ENCODE measurements at regions not wholly inside any gene's neighbourhood (a gene's known extent, or its start where the extent isn't known, plus 50 kb on each side); places are given as distances from the start of the nearest gene placed in this dataset.

DNA sequence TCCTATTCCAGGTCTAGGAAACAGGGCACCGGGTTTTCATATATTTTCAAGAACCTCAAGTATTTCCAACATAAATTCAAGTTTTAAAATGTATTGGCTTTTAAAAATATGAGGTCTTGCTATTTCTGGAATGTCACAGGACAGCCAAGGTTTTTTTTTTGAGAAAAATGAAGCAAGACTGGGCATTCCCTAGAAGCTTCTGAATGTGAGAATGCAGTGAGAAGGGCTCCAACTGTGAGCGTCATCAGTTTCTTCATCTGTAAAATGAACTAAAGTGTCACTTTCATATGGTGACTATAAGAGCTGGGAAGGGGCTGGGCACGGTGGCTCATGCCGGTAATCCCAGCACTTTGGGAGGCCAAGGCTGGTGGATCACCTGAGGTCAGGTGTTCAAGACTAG is 455.8 kb upstream of the MAF start:
- no peaks in the 10 kb centered on the region for H3K27me3 ChIP-seq (ENCODE audit: insufficient read depth, low read length)
- H3K36me3 ChIP-seq (ENCODE audit: control insufficient read depth in 1 of 2, insufficient read depth in 2 of 2, low read length in 2 of 2): no peaks in the 10 kb centered on the region
- no peak overlapping the region for H2AFZ ChIP-seq (ENCODE audit: insufficient read depth, low read length, poor library complexity)
- H4K91ac ChIP-seq (ENCODE audit: low read depth, low read length): no peak overlapping the region
- H4K12ac ChIP-seq (ENCODE audit: low read depth, low read length): no peak overlapping the region
- H3K4ac ChIP-seq (ENCODE audit: low read depth, low read length): no peak overlapping the region
- no peak overlapping the region for H3K4me2 ChIP-seq (ENCODE audit: low read length)
- DNase-seq: peak; percentile 89 to 97
- no peak overlapping the region for H3K27ac ChIP-seq (ENCODE audit: low read depth, low read length)
- no peak overlapping the region for H3K18ac ChIP-seq (ENCODE audit: low read length)
- H2AK5ac ChIP-seq (ENCODE audit: low read length): no peak overlapping the region
- H2BK120ac ChIP-seq (ENCODE audit: insufficient read depth, low read length, poor library complexity): no peak overlapping the region
- no peak overlapping the region for H2BK5ac ChIP-seq (ENCODE audit: low read depth, low read length, poor library complexity)
- H3K9ac ChIP-seq (ENCODE audit: low read length): no peak overlapping the region
- H2BK12ac ChIP-seq (ENCODE audit: low read length): no peak overlapping the region
- H3K9me3 ChIP-seq (ENCODE audit: insufficient read depth, low read depth, low read length): no peaks in the 10 kb centered on the region
- H3K79me2 ChIP-seq (ENCODE audit: control insufficient read depth, insufficient read depth, low read length, poor library complexity): no peaks in the 10 kb centered on the region
- H4K8ac ChIP-seq (ENCODE audit: low read depth, low read length): no peak overlapping the region
- H3K4me3 ChIP-seq (ENCODE audit: low read depth, low read length): no peak overlapping the region
- no peak overlapping the region for H3K14ac ChIP-seq (ENCODE audit: low read length)
- H3K23ac ChIP-seq (ENCODE audit: low read length): no peak overlapping the region
- WGBS (ENCODE audit: extremely low coverage, insufficient coverage, insufficient read length): no CpG with 5 or more reads among the region's 4 CpGs
- H3K4me1 ChIP-seq (ENCODE audit: control insufficient read depth in 1 of 2, insufficient read depth in 2 of 2, low read length in 2 of 2): no peaks in the 10 kb centered on the region
- H3K79me1 ChIP-seq (ENCODE audit: low read length): no peaks in the 10 kb centered on the region

DNA sequence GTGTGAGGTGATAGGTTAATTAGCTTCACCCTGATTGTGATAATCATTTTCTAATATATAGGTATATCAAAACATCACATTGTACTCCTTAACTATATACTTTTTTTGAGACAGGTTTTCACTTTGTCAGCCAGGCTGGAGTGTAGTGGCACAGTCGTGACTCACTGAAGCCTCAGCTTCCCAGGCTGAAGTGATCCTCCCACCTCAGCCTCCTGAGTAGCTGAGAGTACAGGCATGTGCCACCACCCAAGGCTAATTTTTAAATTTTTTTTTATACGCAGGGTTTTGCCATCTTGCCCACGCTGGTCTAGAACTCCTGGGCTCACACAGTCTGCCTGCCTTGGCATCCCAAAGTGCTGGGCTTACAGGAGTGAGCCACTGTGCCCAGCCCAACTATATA is 455.3 kb upstream of the MAF start:
- Histone ChIP-seq H2AFZ (ENCODE audit: insufficient read depth, low read length, poor library complexity) (no peak overlapping the region), H4K91ac (ENCODE audit: low read depth, low read length) (no peak overlapping the region), H2BK5ac (ENCODE audit: low read depth, low read length, poor library complexity) (no peak overlapping the region), H3K4me1 (ENCODE audit: control insufficient read depth in 1 of 2, insufficient read depth in 2 of 2, low read length in 2 of 2) (no peaks in the 10 kb centered on the region), H3K36me3 (ENCODE audit: control insufficient read depth in 1 of 2, insufficient read depth in 2 of 2, low read length in 2 of 2) (no peaks in the 10 kb centered on the region), H4K8ac (ENCODE audit: low read depth, low read length) (no peak overlapping the region), H2BK12ac (ENCODE audit: low read length) (no peak overlapping the region), H3K14ac (ENCODE audit: low read length) (no peak overlapping the region), H2AK5ac (ENCODE audit: low read length) (no peak overlapping the region), H3K79me2 (ENCODE audit: control insufficient read depth, insufficient read depth, low read length, poor library complexity) (no peaks in the 10 kb centered on the region), H3K18ac (ENCODE audit: low read length) (no peak overlapping the region), H3K27ac (ENCODE audit: low read depth, low read length) (no peak overlapping the region), H3K23ac (ENCODE audit: low read length) (no peak overlapping the region), H3K4me3 (ENCODE audit: low read depth, low read length) (no peak overlapping the region), H3K79me1 (ENCODE audit: low read length) (no peaks in the 10 kb centered on the region), H3K27me3 (ENCODE audit: insufficient read depth, low read length) (no peaks in the 10 kb centered on the region), H4K12ac (ENCODE audit: low read depth, low read length) (no peak overlapping the region), H2BK120ac (ENCODE audit: insufficient read depth, low read length, poor library complexity) (no peak overlapping the region), H3K9ac (ENCODE audit: low read length) (no peak overlapping the region), H3K4me2 (ENCODE audit: low read length) (no peak overlapping the region), H3K4ac (ENCODE audit: low read depth, low read length) (no peak overlapping the region), H3K9me3 (ENCODE audit: insufficient read depth, low read depth, low read length) (peaks cover 2% of the 10 kb centered on the region)
- WGBS (ENCODE audit: extremely low coverage, insufficient coverage, insufficient read length): no CpG with 5 or more reads among the region's 3 CpGs
- peak; percentile 67 to 68 for DNase-seq

DNA sequence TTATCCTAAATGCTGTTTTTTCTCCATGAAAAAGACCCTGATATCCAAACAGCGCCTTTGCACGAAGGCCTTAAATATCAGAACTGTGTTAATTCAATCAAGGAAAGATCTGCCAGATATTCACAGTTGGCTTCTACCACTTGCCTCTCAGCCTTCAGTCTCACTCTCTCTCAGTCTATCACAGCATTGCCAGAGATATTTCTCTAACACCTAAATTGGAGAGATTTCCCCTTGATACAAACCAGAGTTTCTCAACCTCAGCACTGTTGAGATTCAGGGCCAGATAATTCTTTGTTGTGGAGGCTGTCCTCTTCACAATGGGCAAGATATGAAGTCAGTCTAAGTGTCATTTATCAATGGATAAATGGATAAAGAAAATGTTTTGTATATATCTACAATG is 454.1 kb upstream of the MAF start:
- H3K79me1 ChIP-seq (ENCODE audit: low read length): no peaks in the 10 kb centered on the region
- H3K4me3 ChIP-seq (ENCODE audit: low read depth, low read length): no peak overlapping the region

DNA sequence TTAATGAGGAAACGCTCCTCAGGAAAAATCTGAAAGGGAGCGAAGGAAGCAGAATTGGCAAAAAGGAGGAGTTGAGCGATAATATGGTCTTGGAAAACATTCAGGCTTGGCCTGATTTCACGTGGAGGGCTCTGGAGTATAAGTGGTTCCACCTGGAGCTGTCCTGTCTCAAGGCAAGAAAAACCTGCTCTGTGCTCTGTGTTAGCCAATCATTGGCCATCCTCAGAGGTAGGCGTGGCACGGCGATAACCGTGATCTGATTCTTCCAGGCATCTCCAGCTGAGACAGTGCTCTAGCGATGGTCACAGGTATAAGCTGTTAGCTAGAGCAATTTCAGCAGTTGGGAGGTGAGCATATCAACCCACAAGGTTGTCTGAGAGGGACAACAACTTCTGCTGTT is 450.5 kb upstream of the MAF start:
- Histone ChIP-seq H2BK12ac (ENCODE audit: low read length) (no peak overlapping the region), H3K27me3 (ENCODE audit: insufficient read depth, low read length) (no peaks in the 10 kb centered on the region), H3K27ac (ENCODE audit: low read depth, low read length) (no peak overlapping the region), H2AK5ac (ENCODE audit: low read length) (no peak overlapping the region), H4K8ac (ENCODE audit: low read depth, low read length) (no peak overlapping the region), H3K4me1 (ENCODE audit: control insufficient read depth in 1 of 2, insufficient read depth in 2 of 2, low read length in 2 of 2) (no peaks in the 10 kb centered on the region), H3K4ac (ENCODE audit: low read depth, low read length) (no peak overlapping the region), H2BK120ac (ENCODE audit: insufficient read depth, low read length, poor library complexity) (no peak overlapping the region), H4K91ac (ENCODE audit: low read depth, low read length) (no peak overlapping the region), H3K18ac (ENCODE audit: low read length) (no peak overlapping the region), H4K12ac (ENCODE audit: low read depth, low read length) (no peak overlapping the region), H3K4me2 (ENCODE audit: low read length) (no peak overlapping the region), H3K14ac (ENCODE audit: low read length) (no peak overlapping the region), H3K9me3 (ENCODE audit: insufficient read depth, low read depth, low read length) (peaks cover 2% of the 10 kb centered on the region), H3K79me2 (ENCODE audit: control insufficient read depth, insufficient read depth, low read length, poor library complexity) (no peaks in the 10 kb centered on the region), H3K4me3 (ENCODE audit: low read depth, low read length) (no peak overlapping the region), H3K23ac (ENCODE audit: low read length) (no peak overlapping the region), H3K79me1 (ENCODE audit: low read length) (no peaks in the 10 kb centered on the region), H2AFZ (ENCODE audit: insufficient read depth, low read length, poor library complexity) (no peak overlapping the region), H2BK5ac (ENCODE audit: low read depth, low read length, poor library complexity) (no peak overlapping the region), H3K9ac (ENCODE audit: low read length) (no peak overlapping the region), H3K36me3 (ENCODE audit: control insufficient read depth in 1 of 2, insufficient read depth in 2 of 2, low read length in 2 of 2) (no peaks in the 10 kb centered on the region)
- peak; percentile 16 to 63 for DNase-seq
- WGBS (ENCODE audit: extremely low coverage, insufficient coverage, insufficient read length): no CpG with 5 or more reads among the region's 9 CpGs

More for the DNA sequence above, 454.1 kb upstream of the MAF start:
- Histone ChIP-seq H3K4me1 (ENCODE audit: control insufficient read depth in 1 of 2, insufficient read depth in 2 of 2, low read length in 2 of 2) (no peaks in the 10 kb centered on the region), H2BK12ac (ENCODE audit: low read length) (no peak overlapping the region), H3K14ac (ENCODE audit: low read length) (no peak overlapping the region), H3K4ac (ENCODE audit: low read depth, low read length) (no peak overlapping the region), H3K27me3 (ENCODE audit: insufficient read depth, low read length) (no peaks in the 10 kb centered on the region), H3K27ac (ENCODE audit: low read depth, low read length) (no peak overlapping the region), H3K36me3 (ENCODE audit: control insufficient read depth in 1 of 2, insufficient read depth in 2 of 2, low read length in 2 of 2) (no peaks in the 10 kb centered on the region), H3K4me2 (ENCODE audit: low read length) (no peak overlapping the region), H4K12ac (ENCODE audit: low read depth, low read length) (no peak overlapping the region), H3K9me3 (ENCODE audit: insufficient read depth, low read depth, low read length) (peaks cover 2% of the 10 kb centered on the region), H2AFZ (ENCODE audit: insufficient read depth, low read length, poor library complexity) (no peak overlapping the region), H2AK5ac (ENCODE audit: low read length) (no peak overlapping the region), H2BK120ac (ENCODE audit: insufficient read depth, low read length, poor library complexity) (no peak overlapping the region), H3K18ac (ENCODE audit: low read length) (no peak overlapping the region), H3K9ac (ENCODE audit: low read length) (no peak overlapping the region), H4K8ac (ENCODE audit: low read depth, low read length) (no peak overlapping the region), H2BK5ac (ENCODE audit: low read depth, low read length, poor library complexity) (no peak overlapping the region), H4K91ac (ENCODE audit: low read depth, low read length) (no peak overlapping the region), H3K23ac (ENCODE audit: low read length) (no peak overlapping the region), H3K79me2 (ENCODE audit: control insufficient read depth, insufficient read depth, low read length, poor library complexity) (no peaks in the 10 kb centered on the region)
- DNase-seq: no peak
- no CpG with 5 or more reads among the region's 2 CpGs for WGBS (ENCODE audit: extremely low coverage, insufficient coverage, insufficient read length)

Data from trophoblast cell (in vitro differentiated cells and primary cell).